NCI-H2107 treated with DMSO at 0.1 percent for 48 hours (cell line): ENCODE measurements at regions not wholly inside any gene's neighbourhood (a gene's known extent, or its start where the extent isn't known, plus 50 kb on each side); places are given as distances from the start of the nearest gene placed in this dataset.
"Not testable (repeated sequence)": the region's sequence is repeated elsewhere in the genome, so short reads cannot be mapped to it uniquely, and the experiment has no call there.

ENCODE experiments used
- DNase-seq: peaks from one replicate; lab custom pipeline; 2025; ENCODE audit not compliant: unreplicated experiment; lab: John Stamatoyannopoulos, UW

GRCh38 chr13:73190477-73190876, 131.7 kb downstream of the KLF5 start:
- no peak for DNase-seq

- DNase-seq, result no peak
Measured at GRCh38 chr13:73189776-73190175, 131.0 kb downstream of the KLF5 start.

GRCh38 chr13:73189362-73189761, 130.6 kb downstream of the KLF5 start:
- no peak for DNase-seq

GRCh38 chr13:73187106-73187505, 128.3 kb downstream of the KLF5 start:
- DNase-seq, result no peak

- no peak for DNase-seq
Measured at GRCh38 chr13:73179650-73180274, 121.0 kb downstream of the KLF5 start.

GRCh38 chr13:73177916-73178565, 119.2 kb downstream of the KLF5 start:
- no peak for DNase-seq

- no peak for DNase-seq
Measured at GRCh38 chr13:73177017-73177416, 118.2 kb downstream of the KLF5 start.

- no peak for DNase-seq
Measured at GRCh38 chr13:73174521-73175010, 115.8 kb downstream of the KLF5 start.

- no peak for DNase-seq
Measured at GRCh38 chr13:73173279-73173811, 114.5 kb downstream of the KLF5 start.

GRCh38 chr13:73171926-73172325, 113.1 kb downstream of the KLF5 start:
- DNase-seq, result no peak

GRCh38 chr13:73171271-73171682, 112.5 kb downstream of the KLF5 start:
- no peak for DNase-seq

- DNase-seq, result no peak
Measured at GRCh38 chr13:73169971-73170370, 111.2 kb downstream of the KLF5 start.

GRCh38 chr13:73168953-73169401, 110.2 kb downstream of the KLF5 start:
- DNase-seq, result no peak

GRCh38 chr13:73168226-73168952, 109.6 kb downstream of the KLF5 start:
- no peak for DNase-seq

- no peak for DNase-seq
Measured at GRCh38 chr13:73167028-73167820, 108.4 kb downstream of the KLF5 start.

GRCh38 chr13:73166204-73166603, 107.4 kb downstream of the KLF5 start:
- DNase-seq, result no peak

GRCh38 chr13:73162912-73163911, 104.4 kb downstream of the KLF5 start:
- no peak for DNase-seq

GRCh38 chr13:73160371-73161031, 101.7 kb downstream of the KLF5 start:
- not testable (repeated sequence) for DNase-seq

- no peak for DNase-seq
Measured at GRCh38 chr13:73158851-73159250, 100.0 kb downstream of the KLF5 start.
